A673 (cell line): ENCODE measurements at regions not wholly inside any gene's neighbourhood (a gene's known extent, or its start where the extent isn't known, plus 50 kb on each side); places are given as distances from the start of the nearest gene placed in this dataset.

ENCODE experiments used
- CTCF ChIP-seq: fragments of 300-800, 200-600 bp; sonication (generic); conservative IDR thresholded peaks from 2 replicates; pipeline ENCODE4 v1.5.1; 2017; ENCODE audit warnings: low read depth, mild to moderate bottlenecking, antibody characterized with exemption, low read length, moderate library complexity, mixed read lengths
- EZH2 ChIP-seq: fragments of 200-600 bp; sonication (generic); IDR thresholded peaks from 2 replicates; pipeline ENCODE4 v1.6.1; 2017; ENCODE audit warnings: borderline replicate concordance, low read depth, mild to moderate bottlenecking, mixed read lengths, antibody characterized with exemption, low read length; ENCODE audit not compliant: poor library complexity, severe bottlenecking

- TF ChIP-seq CTCF: no peak
- no peak for TF ChIP-seq EZH2
These were observed 221.2 kb upstream of the SAMSN1 start for GRCh38 chr21:14767192-14767852.
